ENCODE measurements at regions not wholly inside any gene's neighbourhood (a gene's known extent, or its start where the extent isn't known, plus 50 kb on each side); places are given as distances from the start of the nearest gene placed in this dataset.

GRCh38 chr7:46233585-46234329 lies 312.7 kb upstream of the IGFBP3 start:
- TF ChIP-seq CTCF (IDR thresholded peaks at IDR 0.05), result no peak
- TF ChIP-seq POLR2A (IDR thresholded peaks at IDR 0.05), result no peak
